HG03457 (cell line): ENCODE measurements at regions not wholly inside any gene's neighbourhood (a gene's known extent, or its start where the extent isn't known, plus 50 kb on each side); places are given as distances from the start of the nearest gene placed in this dataset.

Experiments used
- ATAC-seq: cut with Tn5 transposase; IDR thresholded peaks from one replicate; pipeline ENCODE4 v1.9.1; 2021; ENCODE audit warnings: moderate number of reproducible peaks; ENCODE audit not compliant: unreplicated experiment

DNA sequence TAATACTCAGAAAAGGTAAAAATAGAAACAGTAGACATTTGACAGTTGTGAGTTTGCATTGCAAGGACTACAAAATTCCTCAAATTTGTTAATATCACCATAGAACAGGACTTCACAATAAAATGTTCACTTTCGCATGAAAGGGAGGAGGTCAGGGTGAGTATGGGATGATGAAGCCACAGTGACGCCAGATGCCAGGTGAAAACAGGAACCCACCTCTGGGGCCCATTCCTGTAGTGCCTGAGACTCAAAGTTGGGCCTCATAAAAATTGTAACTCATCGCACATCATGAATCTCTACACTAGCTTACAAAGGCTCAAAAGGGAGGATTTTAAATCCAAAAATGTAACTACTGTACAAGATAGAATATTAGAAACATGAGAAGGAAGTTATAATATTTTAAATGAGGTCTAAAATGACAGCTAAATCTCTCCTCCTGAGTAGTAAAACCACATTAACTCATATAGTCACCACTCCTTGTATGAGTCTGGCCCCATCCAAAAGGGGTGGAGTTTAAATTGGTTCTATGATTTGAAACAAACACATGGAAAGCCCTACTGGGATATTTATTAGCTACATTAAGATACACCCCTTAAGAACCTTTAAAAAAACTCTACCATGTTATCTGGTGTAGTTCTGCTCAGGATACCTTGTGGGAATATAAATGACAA is 93.7 kb downstream of the ETS2 start:
- no peak for ATAC-seq

DNA sequence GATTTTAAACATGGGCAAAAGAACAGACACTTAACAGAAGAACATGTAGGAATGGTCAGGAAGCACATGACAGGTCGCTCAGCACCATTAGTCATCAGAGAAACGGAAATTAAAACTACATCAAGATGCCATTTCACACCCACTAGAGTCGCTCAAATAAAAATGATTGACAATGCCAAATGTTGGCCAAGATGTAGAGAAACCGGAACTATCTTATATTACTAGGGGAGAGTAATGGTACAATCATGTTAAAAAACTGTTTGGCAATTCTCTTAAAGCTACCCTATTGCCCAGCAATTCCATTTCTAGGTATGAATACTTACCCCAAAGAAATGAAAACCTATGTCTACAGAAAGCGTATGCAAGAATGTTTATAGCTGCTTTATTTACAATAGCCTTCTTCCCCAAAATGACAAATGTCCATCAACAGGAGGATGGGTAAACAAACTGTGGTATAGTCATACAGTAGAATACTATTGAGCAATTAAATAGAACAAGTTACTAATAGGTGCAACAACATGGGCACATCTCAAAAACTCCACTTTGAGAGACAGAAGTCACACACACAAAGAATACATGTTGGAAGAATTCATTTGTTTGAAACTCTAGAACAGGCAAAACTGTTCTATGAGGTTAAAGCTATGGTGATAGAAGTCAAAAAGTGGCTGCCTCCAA is 92.8 kb downstream of the ETS2 start:
- no peak for ATAC-seq

- ATAC-seq: no peak
These were observed 92.0 kb downstream of the ETS2 start for GRCh38 chr21:38897532-38898421.

GRCh38 chr21:38894899-38895298 is 89.2 kb downstream of the ETS2 start:
- ATAC-seq: no peak

DNA sequence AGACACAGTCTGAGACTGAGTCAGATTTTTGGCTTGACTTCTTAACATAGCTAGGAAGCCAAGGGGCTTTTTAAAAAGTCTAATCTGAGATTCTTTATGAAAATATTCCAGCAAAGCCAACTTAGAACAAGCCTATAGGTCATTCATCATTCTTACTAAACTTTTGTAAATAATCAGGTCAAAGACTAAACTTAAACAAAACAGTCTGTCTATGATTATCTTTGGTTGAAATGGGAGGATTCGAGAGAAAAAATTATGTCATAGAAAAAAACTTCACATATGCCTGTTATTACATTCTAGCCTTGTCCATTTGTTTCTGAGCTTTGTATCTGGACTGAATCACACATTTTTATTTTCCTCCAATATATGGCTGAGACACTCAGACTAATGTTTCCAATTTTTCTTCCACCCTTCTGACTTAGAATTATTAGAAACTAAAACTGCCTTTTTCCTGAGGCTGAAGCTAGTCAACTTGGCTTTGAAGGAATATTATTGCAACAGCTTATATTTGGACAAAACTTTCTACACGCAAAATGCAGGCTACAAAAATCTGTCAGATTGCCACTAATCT is 83.3 kb downstream of the ETS2 start:
- no peak for ATAC-seq

- ATAC-seq: no peak
These were observed 82.0 kb downstream of the ETS2 start for GRCh38 chr21:38887749-38888148.

DNA sequence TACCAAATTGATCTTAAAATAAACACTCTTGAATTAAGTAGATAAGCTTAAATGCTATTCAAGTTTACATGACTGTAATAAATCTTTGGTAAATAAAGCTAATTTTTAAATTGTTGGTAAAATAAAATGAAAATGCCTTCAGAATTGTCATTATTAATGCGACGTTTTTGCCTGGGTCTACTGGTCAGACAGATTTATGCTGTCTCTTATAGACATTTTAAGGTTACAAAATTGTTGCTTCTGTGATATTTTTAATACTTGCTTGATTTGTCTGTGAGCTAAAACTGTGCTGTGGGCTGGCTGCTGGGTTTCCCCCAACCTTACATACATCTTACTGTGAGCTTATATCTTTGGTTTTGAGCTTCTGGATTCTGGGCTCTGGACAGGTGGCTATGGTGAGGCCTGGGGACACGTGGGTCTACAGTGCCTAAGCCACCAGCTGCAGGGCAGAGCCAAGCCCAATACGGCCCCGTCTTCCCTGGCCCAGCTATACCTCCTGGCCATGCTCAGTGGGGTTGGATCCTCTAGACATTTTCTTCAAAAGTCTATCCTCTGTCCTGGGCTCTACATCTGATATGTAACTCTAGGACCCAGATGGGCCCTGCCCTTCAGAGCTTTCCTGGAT is 81.4 kb downstream of the ETS2 start:
- ATAC-seq: no peak

GRCh38 chr21:38885909-38886308 is 80.2 kb downstream of the ETS2 start:
- ATAC-seq: no peak

GRCh38 chr21:38884440-38884839 is 78.7 kb downstream of the ETS2 start:
- no peak for ATAC-seq

DNA sequence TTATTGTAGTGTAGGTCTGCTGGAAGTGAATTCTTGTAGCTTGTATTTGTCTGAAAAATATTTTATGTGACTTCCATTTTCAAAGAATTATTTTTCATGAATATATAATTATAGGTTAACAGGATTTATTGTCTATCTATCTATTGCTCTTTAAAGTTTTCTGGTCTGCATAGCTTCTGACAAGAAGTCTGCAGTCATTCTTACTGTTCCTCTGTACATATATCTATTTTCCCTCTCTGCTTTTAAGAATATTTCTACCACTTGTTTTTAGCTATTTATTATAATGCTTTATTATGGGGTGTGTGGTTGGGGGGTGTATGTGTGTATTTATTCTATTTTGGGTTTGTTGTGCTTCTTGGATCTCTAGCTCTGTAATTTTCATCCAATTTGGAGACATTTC is 77.4 kb downstream of the ETS2 start:
- ATAC-seq: no peak

DNA sequence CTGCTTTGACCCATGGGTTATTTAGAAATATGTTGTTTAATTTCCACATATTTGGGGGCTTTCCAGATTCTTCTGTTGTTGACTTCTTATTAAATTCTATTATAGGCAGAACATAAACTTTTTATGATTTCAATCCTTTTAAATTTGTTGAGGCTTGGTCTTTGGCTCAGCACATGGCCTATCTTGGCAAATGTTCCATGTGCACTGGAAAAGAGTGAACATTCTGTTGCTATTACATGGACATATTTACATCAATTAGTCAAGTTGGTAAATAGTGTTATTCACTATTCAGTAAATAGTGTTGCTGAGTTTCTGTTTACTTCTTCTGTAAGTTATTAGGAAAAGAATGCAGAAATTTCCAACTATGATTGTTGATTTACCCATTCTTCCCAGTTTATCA is 75.4 kb downstream of the ETS2 start:
- no peak for ATAC-seq

GRCh38 chr21:38880577-38880966 is 74.8 kb downstream of the ETS2 start:
- no peak for ATAC-seq

GRCh38 chr21:38879912-38880576 is 74.3 kb downstream of the ETS2 start:
- no peak for ATAC-seq

- ATAC-seq: no peak
These were observed 72.8 kb downstream of the ETS2 start for GRCh38 chr21:38878379-38879179.

DNA sequence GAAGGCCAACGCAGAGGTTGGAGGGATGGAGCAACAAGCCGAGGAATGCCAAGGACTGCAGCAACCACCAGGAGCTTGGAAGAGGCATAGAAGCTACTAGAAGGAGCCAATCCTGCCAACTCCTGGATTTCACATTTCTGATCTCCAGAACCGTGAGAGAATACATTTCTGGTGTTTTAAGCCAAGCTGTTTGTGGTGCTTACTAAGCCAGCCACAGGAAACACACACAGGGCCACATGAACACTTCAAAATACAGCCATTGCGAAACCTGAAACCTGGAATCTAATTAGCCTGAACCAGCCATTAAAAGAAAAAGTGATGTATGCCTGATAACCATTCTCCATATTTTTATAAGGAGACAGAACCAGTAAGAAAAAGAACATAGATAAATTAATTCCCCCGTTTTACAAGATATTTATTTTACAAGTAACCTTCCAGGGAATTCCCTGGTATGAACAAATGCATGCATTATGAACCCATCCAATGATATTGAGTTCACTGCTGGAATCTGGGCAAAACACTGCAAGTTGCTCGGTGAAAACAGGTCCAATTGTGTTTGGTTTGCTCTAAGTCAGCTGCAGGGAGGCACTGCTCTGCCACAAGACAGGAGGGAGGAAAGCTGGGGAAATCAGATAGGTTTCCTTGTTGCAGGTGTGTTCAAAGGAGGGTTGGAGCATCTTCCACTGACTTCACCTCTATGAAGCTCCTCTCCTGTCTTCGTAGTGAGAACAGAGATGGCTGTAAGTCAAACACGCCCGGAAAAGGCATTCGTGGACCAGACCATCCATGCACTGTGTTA is 70.2 kb downstream of the ETS2 start:
- ATAC-seq: no peak
